Lower leg skin (tissue), 4 donors: ENCODE measurements at regions not wholly inside any gene's neighbourhood (a gene's known extent, or its start where the extent isn't known, plus 50 kb on each side); places are given as distances from the start of the nearest gene placed in this dataset.

Experiments
- DNase-seq, 2 donors: peaks; one replicate each; pipeline ENCODE4 v3.0.0-alpha.2; 2019; ENCODE audit warnings: low spot score in 2 of 2
- H3K4me3 ChIP-seq: fragments of 200-600 bp; sonication (generic); 2 replicates; pipeline ENCODE4 v1.5.1; 2017; ENCODE audit warnings: mild to moderate bottlenecking, low read depth; ENCODE audit not compliant: poor library complexity, severe bottlenecking
- CTCF ChIP-seq, 3 donors: fragments of 450-650 bp; IDR thresholded peaks; one replicate each; pipeline ENCODE4 v1.5.1; 2016; ENCODE audit warnings: antibody characterized with exemption in 3 of 3, mild to moderate bottlenecking in 3 of 3, moderate library complexity in 2 of 3
- POLR2A ChIP-seq, 2 donors: fragments of 450-650 bp; IDR thresholded peaks; one replicate each; pipeline ENCODE4 v1.6.1; 2016 to 2017; ENCODE audit warnings: antibody characterized with exemption in 2 of 2, mild to moderate bottlenecking in 1 of 2, moderate library complexity in 1 of 2
- WGBS, 2 donors: methylation state at CpG; one replicate each; pipeline ENCODE4 v1.1.5; 2018; 5-methylcytosine and 5-hydroxymethylcytosine counted together
- intact Hi-C: fragments of 100-400 bp; cut with DNase I; formaldehyde crosslinking; loops from one replicate; pipeline ENCODE4 v1.15.0; 2023; ENCODE audit warnings: low total_unique reads

- DNase-seq, result no peak
- H3K4me3 ChIP-seq, result no peak overlapping the region
- WGBS, 2 donors, result 90 to 94% methylated on average over 6 of the region's 6 CpGs
- no peak for TF ChIP-seq POLR2A (IDR thresholded peaks at IDR 0.05)
- no peak for TF ChIP-seq CTCF (IDR thresholded peaks at IDR 0.05)
- intact Hi-C loops, result no loop called here
These were observed 438.1 kb upstream of the SMIM21 start for GRCh38 chr18:75865639-75866038.

- WGBS, 2 donors, result 94 to 100% methylated on average over 1 of the region's 1 CpG
- intact Hi-C loops, result no loop called here
- no peak overlapping the region for H3K4me3 ChIP-seq
- TF ChIP-seq CTCF (IDR thresholded peaks at IDR 0.05) (no peak), POLR2A (IDR thresholded peaks at IDR 0.05) (no peak)
- DNase-seq, result no peak
These were observed 437.3 kb upstream of the SMIM21 start for GRCh38 chr18:75864816-75865215.

GRCh38 chr18:75863696-75864095 lies 436.2 kb upstream of the SMIM21 start:
- intact Hi-C loops, result no loop called here
- no peak for TF ChIP-seq POLR2A (IDR thresholded peaks at IDR 0.05)
- no peak for TF ChIP-seq CTCF (IDR thresholded peaks at IDR 0.05)
- WGBS, 2 donors, result 76 to 77% methylated on average over 5 of the region's 5 CpGs
- DNase-seq, result no peak
- no peak overlapping the region for H3K4me3 ChIP-seq

- no peak for DNase-seq
- intact Hi-C loops, result no loop called here
These were observed 435.0 kb upstream of the SMIM21 start for GRCh38 chr18:75862458-75862857.

GRCh38 chr18:75860166-75860565 lies 432.7 kb upstream of the SMIM21 start:
- WGBS, 2 donors, result 85 to 87% methylated on average over 7 of the region's 7 CpGs
- no peak for TF ChIP-seq POLR2A (IDR thresholded peaks at IDR 0.05)
- TF ChIP-seq CTCF (IDR thresholded peaks at IDR 0.05), result no peak
- no peak for DNase-seq
- H3K4me3 ChIP-seq, result no peak overlapping the region
- intact Hi-C loops, result no loop called here

More at GRCh38 chr18:75862458-75862857, 435.0 kb upstream of the SMIM21 start:
- 84 to 91% methylated on average over 5 of the region's 5 CpGs for WGBS, 2 donors
- no peak overlapping the region for H3K4me3 ChIP-seq
- TF ChIP-seq POLR2A (IDR thresholded peaks at IDR 0.05) (no peak), CTCF (IDR thresholded peaks at IDR 0.05) (no peak)

- TF ChIP-seq CTCF (IDR thresholded peaks at IDR 0.05), result no peak
- no peak for TF ChIP-seq POLR2A (IDR thresholded peaks at IDR 0.05)
- 78 to 89% methylated on average over 5 of the region's 5 CpGs for WGBS, 2 donors
- no peak for DNase-seq
- H3K4me3 ChIP-seq, result no peak overlapping the region
- intact Hi-C loops, result no loop called here
These were observed 432.0 kb upstream of the SMIM21 start for GRCh38 chr18:75859533-75859932.
